ENCODE measurements at regions not wholly inside any gene's neighbourhood (a gene's known extent, or its start where the extent isn't known, plus 50 kb on each side); places are given as distances from the start of the nearest gene placed in this dataset.

GRCh38 chrX:121161501-121161933 lies 114.1 kb downstream of the GLUD2 start (continued):
- no peak for TF ChIP-seq ZNF609 (CRISPR knock-in tag; IDR thresholded peaks at IDR 0.05; ENCODE audit: borderline replicate concordance)
- peak; percentile 83 for TF ChIP-seq LEF1 (IDR thresholded peaks at IDR 0.05)
- TF ChIP-seq RNF2 (IDR thresholded peaks at IDR 0.05), result peak; percentile 56; the same call in 1 of the 2 replicates
- TF ChIP-seq SPI1 (IDR thresholded peaks at IDR 0.05; ENCODE audit: borderline replicate concordance, low read depth, low read length), result 0 out of 2 replicates have a peak, but pooled peaks have one; percentile 28
- TF ChIP-seq TAF7 (tag; IDR thresholded peaks at IDR 0.05), result no peak
- TF ChIP-seq MAFK (IDR thresholded peaks at IDR 0.05; ENCODE audit: low read length), result peak; percentile 25; the same call in 1 of the 2 replicates
- TF ChIP-seq TCF7L2 (IDR thresholded peaks at IDR 0.05; ENCODE audit: low read depth, low read length), result no peak
- peak; percentile 99 for TF ChIP-seq MEIS2 (IDR thresholded peaks at IDR 0.05; ENCODE audit: partially characterized antibody)
- no peak for TF ChIP-seq SRF (CRISPR knock-in tag; IDR thresholded peaks at IDR 0.05)
- peak; percentile 84 for TF ChIP-seq NCOR1 (IDR thresholded peaks at IDR 0.05)
- no peak for TF ChIP-seq IFI16 (CRISPR knock-in tag; IDR thresholded peaks at IDR 0.05)
- no peak for TF ChIP-seq POU5F1 (IDR thresholded peaks at IDR 0.05; ENCODE audit: borderline replicate concordance, low read depth, low read length, partially characterized antibody)
- peak; percentile 48 for TF ChIP-seq CCNT2 (IDR thresholded peaks at IDR 0.05; ENCODE audit: borderline replicate concordance, extremely low read depth, insufficient read length, low read depth, low read length)
- 0 out of 2 replicates have a peak, but pooled peaks have one; percentile 45 for TF ChIP-seq ETV1 (tag; conservative IDR thresholded peaks at IDR 0.05; ENCODE audit: low read depth)
- no peak for TF ChIP-seq ZNF431 (CRISPR knock-in tag; IDR thresholded peaks at IDR 0.05)
- TF ChIP-seq PATZ1 (CRISPR knock-in tag; IDR thresholded peaks at IDR 0.05; ENCODE audit: borderline replicate concordance), result no peak
- peak; percentile 55 for TF ChIP-seq TAF9B (IDR thresholded peaks at IDR 0.05; ENCODE audit: partially characterized antibody)
- peak; percentile 76 for TF ChIP-seq ZEB2 (IDR thresholded peaks at IDR 0.05)
- TF ChIP-seq ELF1 (tag; IDR thresholded peaks at IDR 0.05), result peak; percentile 38; the same call in 1 of the 2 replicates
- TF ChIP-seq TBL1XR1 (IDR thresholded peaks at IDR 0.05; ENCODE audit: low read length in 2 of 2), result peak in 1 of 2 experiments; percentile 52; a peak in 1 of 4 replicates
- peak; percentile 93 for TF ChIP-seq CBFA2T3 (IDR thresholded peaks at IDR 0.05)
- TF ChIP-seq ARID1B (IDR thresholded peaks at IDR 0.05), result peak; percentile 94
- no peak for TF ChIP-seq ZNF77 (CRISPR knock-in tag; IDR thresholded peaks at IDR 0.05)
- peak; percentile 66 for TF ChIP-seq NFIC (IDR thresholded peaks at IDR 0.05)
- TF ChIP-seq RCOR1 (IDR thresholded peaks at IDR 0.05; ENCODE audit: borderline replicate concordance in 1 of 2, low read depth in 2 of 2, low read length in 2 of 2), result peak in 1 of 2 experiments; percentile 77; a peak in 2 of 4 replicates
- TF ChIP-seq CREM (IDR thresholded peaks at IDR 0.05; ENCODE audit: low read depth), result peak; percentile 10; the same call in 1 of the 2 replicates

All from K562 (cell line).